Lower lobe of right lung (tissue), 2 donors: ENCODE measurements at regions not wholly inside any gene's neighbourhood (a gene's known extent, or its start where the extent isn't known, plus 50 kb on each side); places are given as distances from the start of the nearest gene placed in this dataset.

Experiments
- ATAC-seq, 2 donors: fragments of 200-7000 bp; cut with Tn5 transposase; one replicate each; pipeline ENCODE4 v1.9.1; 2020 to 2022; ENCODE audit warnings: mild to moderate bottlenecking in 2 of 2, moderate library complexity in 2 of 2
- DNase-seq: peaks from one replicate; pipeline ENCODE4 v3.0.0-alpha.2; 2020
- H3K27ac ChIP-seq: fragments of 200-600 bp; one replicate; pipeline ENCODE4 v1.8.0; 2022
- H3K27me3 ChIP-seq: fragments of 200-600 bp; one replicate; pipeline ENCODE4 v1.8.0; 2022; ENCODE audit warnings: low read depth
- H3K36me3 ChIP-seq: fragments of 200-600 bp; one replicate; pipeline ENCODE4 v1.8.0; 2022; ENCODE audit warnings: mild to moderate bottlenecking
- H3K4me1 ChIP-seq: fragments of 200-600 bp; one replicate; pipeline ENCODE4 v1.8.0; 2022
- H3K4me3 ChIP-seq: fragments of 200-600 bp; one replicate; pipeline ENCODE4 v1.8.0; 2022; ENCODE audit warnings: mild to moderate bottlenecking
- H3K9me3 ChIP-seq: fragments of 200-600 bp; one replicate; pipeline ENCODE4 v1.8.0; 2022
- intact Hi-C: fragments of 100-400 bp; cut with DNase I; formaldehyde crosslinking; loops from one replicate; pipeline ENCODE4 v1.11.0; 2022
- TF ChIP-seq, protein P1 (sequence below): fragments of 200-600 bp; IDR thresholded peaks from one replicate; pipeline ENCODE4 v1.8.0; 2022; ENCODE audit warnings: antibody characterized with exemption, mild to moderate bottlenecking
- donor health status: DM: no; HTN: yes; CAD: no; lungs with severe emphysema.

DNA sequence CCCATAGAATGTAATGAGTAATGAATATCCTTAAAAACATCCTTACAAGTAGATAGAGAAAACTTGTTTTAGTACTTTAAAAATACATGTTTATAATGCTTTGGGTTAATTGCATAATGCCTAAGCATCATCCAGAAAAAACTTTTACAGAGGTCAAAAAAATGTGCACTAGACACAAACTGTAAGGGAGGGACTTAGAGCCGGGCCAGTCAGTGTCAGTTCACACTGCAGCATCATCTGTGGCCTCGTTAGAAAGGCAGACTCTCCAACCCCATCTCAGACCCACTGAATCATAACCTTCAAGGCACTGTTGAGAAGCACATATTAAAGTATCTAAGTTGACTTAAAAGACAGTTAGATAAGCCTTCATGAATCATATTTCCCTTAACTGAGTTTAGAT lies 230.1 kb upstream of the PRPS1L1 start:
- Histone ChIP-seq H3K27me3 (no peaks in the 10 kb centered on the region), H3K36me3 (no peaks in the 10 kb centered on the region), H3K4me3 (no peak overlapping the region), H3K27ac (no peak overlapping the region), H3K4me1 (no peaks in the 10 kb centered on the region), H3K9me3 (peaks cover 16% of the 10 kb centered on the region)
- DNase-seq (no peak), ATAC-seq (no peak)
- intact Hi-C loops: no loop called here
- TF ChIP-seq, protein P1, sequence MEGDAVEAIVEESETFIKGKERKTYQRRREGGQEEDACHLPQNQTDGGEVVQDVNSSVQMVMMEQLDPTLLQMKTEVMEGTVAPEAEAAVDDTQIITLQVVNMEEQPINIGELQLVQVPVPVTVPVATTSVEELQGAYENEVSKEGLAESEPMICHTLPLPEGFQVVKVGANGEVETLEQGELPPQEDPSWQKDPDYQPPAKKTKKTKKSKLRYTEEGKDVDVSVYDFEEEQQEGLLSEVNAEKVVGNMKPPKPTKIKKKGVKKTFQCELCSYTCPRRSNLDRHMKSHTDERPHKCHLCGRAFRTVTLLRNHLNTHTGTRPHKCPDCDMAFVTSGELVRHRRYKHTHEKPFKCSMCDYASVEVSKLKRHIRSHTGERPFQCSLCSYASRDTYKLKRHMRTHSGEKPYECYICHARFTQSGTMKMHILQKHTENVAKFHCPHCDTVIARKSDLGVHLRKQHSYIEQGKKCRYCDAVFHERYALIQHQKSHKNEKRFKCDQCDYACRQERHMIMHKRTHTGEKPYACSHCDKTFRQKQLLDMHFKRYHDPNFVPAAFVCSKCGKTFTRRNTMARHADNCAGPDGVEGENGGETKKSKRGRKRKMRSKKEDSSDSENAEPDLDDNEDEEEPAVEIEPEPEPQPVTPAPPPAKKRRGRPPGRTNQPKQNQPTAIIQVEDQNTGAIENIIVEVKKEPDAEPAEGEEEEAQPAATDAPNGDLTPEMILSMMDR: no peak

DNA sequence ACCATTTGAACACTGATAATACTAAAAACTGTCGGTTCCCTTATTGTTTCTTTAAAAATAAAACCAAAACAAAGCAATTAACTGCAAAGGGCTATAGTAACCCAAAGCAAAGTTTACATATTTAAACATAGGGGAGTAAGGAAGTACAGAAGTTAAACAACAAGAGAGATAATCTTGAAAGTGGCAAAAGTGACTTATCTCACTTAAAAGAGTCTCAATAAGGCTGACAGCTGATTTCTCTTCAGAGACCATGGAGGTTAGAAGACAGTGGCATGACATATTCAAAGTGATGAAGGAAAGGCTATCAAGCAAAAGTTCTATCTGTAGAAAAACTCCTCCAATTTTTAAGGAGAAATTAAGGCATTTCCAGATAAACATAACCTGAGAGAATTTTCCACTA lies 233.5 kb upstream of the HDAC9 start:
- intact Hi-C loops: no loop called here
- Histone ChIP-seq H3K27me3 (no peaks in the 10 kb centered on the region), H3K4me3 (no peak overlapping the region), H3K4me1 (no peaks in the 10 kb centered on the region), H3K27ac (no peak overlapping the region), H3K9me3 (peaks cover 10% of the 10 kb centered on the region), H3K36me3 (no peaks in the 10 kb centered on the region)
- ATAC-seq: no peak
- TF ChIP-seq, protein P1: no peak
- no peak for DNase-seq

DNA sequence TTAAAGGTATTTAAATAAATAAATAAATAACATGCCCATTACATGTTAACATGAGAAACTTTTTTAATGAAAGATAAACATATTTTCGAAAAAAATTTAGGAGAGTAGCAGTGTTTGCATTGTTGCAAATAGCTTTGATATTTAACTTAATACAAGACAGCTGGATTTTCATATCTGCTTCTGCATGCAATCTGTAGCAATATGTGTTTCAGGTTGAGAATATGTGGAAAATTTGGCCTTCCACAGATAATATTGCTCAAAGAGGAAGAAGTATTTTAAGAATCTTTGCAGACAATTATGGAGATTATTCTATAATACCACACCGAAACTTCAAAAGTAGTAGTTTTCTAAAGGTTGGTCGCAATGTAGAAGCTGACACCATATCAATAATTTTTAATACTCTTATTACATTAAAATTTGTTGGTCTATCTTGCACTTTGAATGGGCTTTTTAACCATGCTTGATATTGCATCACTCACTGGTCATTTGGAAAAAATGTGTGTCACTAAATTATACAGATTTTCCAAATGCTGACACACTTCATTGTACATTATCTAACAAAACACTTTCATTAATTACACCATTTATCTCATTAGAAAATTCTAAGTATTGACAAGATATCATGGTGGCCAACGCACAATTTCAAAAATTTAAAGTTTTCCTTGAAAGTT lies 229.8 kb upstream of the HDAC9 start:
- no peak overlapping the region for H3K4me3 ChIP-seq
- H3K9me3 ChIP-seq: peaks cover 10% of the 10 kb centered on the region
- intact Hi-C loops: no loop called here
- no peaks in the 10 kb centered on the region for H3K27me3 ChIP-seq
- no peaks in the 10 kb centered on the region for H3K36me3 ChIP-seq
- H3K27ac ChIP-seq: no peak overlapping the region
- H3K4me1 ChIP-seq: no peaks in the 10 kb centered on the region
- DNase-seq: no peak
- TF ChIP-seq, protein P1: no peak
- ATAC-seq: no peak

DNA sequence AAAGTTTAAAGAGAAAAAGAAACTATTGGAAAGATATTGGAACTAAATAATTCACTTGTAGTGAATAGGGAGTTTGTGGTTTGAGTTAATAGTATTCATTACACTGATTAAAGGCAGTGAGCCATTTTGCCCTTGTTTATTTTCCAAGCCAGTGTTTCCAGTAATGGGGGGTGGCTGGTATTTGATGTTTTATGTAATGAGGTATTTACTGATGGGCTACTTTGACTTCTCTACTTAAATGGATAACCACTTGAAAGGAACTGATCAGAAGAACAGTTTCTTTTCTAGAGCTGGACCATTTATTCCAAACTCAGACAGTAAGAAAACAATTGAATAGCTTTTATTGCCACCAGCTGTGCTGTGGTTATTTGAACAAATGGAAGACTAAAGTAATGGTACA lies 227.0 kb upstream of the HDAC9 start:
- intact Hi-C loops: no loop called here
- Histone ChIP-seq H3K27ac (no peak overlapping the region), H3K4me1 (no peaks in the 10 kb centered on the region), H3K27me3 (no peaks in the 10 kb centered on the region), H3K36me3 (no peaks in the 10 kb centered on the region), H3K4me3 (no peak overlapping the region), H3K9me3 (no peaks in the 10 kb centered on the region)
- TF ChIP-seq, protein P1: no peak
- no peak for DNase-seq
- ATAC-seq: no peak

DNA sequence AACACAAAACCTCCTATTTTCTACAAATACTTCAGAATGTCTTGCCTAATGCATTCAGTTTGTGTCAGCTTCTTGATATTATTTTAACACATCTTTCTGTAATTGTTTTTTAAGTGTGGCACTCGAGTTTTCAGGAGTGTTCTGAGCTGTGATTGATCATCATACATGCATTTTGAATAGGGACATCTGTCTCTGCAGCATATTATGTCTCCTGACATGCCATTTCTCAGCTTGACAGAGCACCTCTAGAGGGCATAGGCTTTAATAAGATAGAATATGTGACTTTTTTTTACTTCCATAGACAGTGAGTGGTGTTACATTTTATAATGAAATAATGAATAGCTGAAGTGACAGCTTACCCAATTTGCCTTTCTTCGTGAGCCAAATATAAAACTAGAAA lies 219.2 kb upstream of the HDAC9 start:
- Histone ChIP-seq H3K4me1 (no peaks in the 10 kb centered on the region), H3K9me3 (no peaks in the 10 kb centered on the region), H3K4me3 (no peak overlapping the region), H3K27ac (no peak overlapping the region), H3K36me3 (no peaks in the 10 kb centered on the region), H3K27me3 (no peaks in the 10 kb centered on the region)
- intact Hi-C loops: no loop called here
- no peak for DNase-seq
- TF ChIP-seq, protein P1: no peak
- no peak for ATAC-seq

DNA sequence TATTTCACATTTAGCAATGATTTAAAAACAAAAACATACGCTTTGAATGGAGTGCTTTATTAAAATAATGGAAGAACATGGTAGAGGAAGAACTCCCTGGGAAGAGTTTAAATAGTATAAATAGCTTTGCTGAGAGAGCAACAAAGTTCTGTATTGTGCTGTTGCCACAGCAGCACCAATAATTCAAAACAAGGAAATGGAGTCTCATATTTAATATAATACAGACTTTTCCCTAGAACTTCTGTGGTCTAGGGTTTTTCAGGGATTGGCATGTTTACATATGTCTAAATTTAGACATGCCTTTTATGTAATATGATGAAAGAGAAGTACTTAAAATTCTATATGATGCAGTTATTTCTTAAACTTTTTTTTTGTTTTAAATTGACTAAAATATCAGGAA lies 217.2 kb upstream of the HDAC9 start:
- H3K9me3 ChIP-seq: no peaks in the 10 kb centered on the region
- TF ChIP-seq, protein P1: no peak
- H3K4me1 ChIP-seq: no peaks in the 10 kb centered on the region
- no peak for ATAC-seq
- no peak overlapping the region for H3K4me3 ChIP-seq
- intact Hi-C loops: no loop called here
- DNase-seq: no peak
- no peaks in the 10 kb centered on the region for H3K27me3 ChIP-seq
- no peak overlapping the region for H3K27ac ChIP-seq
- no peaks in the 10 kb centered on the region for H3K36me3 ChIP-seq
